ENCODE measurements at regions not wholly inside any gene's neighbourhood (a gene's known extent, or its start where the extent isn't known, plus 50 kb on each side); places are given as distances from the start of the nearest gene placed in this dataset.

DNA sequence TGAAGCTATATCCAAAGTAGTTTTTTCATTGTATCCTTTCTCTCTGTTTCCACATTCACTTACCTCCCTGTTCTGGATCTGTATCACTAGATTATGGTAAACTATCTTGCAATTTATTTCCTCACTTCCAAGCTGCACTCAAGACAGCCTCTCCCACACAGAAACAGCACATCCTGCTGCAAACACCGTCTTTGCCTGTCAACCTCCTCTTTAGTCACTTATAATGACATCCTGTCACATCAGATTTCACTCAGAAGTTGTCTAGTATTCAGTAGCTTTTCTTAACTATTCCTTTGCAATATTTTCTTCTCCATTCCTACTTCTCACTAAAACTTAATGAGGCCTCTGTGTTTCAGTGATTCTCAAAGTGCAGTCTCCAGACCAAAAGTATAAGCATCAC, 490.8 kb downstream of the IGSF11 start:
- TF ChIP-seq, protein P1, sequence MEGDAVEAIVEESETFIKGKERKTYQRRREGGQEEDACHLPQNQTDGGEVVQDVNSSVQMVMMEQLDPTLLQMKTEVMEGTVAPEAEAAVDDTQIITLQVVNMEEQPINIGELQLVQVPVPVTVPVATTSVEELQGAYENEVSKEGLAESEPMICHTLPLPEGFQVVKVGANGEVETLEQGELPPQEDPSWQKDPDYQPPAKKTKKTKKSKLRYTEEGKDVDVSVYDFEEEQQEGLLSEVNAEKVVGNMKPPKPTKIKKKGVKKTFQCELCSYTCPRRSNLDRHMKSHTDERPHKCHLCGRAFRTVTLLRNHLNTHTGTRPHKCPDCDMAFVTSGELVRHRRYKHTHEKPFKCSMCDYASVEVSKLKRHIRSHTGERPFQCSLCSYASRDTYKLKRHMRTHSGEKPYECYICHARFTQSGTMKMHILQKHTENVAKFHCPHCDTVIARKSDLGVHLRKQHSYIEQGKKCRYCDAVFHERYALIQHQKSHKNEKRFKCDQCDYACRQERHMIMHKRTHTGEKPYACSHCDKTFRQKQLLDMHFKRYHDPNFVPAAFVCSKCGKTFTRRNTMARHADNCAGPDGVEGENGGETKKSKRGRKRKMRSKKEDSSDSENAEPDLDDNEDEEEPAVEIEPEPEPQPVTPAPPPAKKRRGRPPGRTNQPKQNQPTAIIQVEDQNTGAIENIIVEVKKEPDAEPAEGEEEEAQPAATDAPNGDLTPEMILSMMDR (IDR thresholded peaks at IDR 0.05): no peak
- TF ChIP-seq POLR2AphosphoS5 (IDR thresholded peaks at IDR 0.05) (no peak), POLR2A (IDR thresholded peaks at IDR 0.05) (no peak)

Measured in prostate gland (tissue), 2 donors.